EL (cell line): ENCODE measurements at regions not wholly inside any gene's neighbourhood (a gene's known extent, or its start where the extent isn't known, plus 50 kb on each side); places are given as distances from the start of the nearest gene placed in this dataset.
"Not testable (repeated sequence)": the region's sequence is repeated elsewhere in the genome, so short reads cannot be mapped to it uniquely, and the experiment has no call there.

Source experiments
- DNase-seq: peaks from one replicate; pipeline ENCODE4 v3.0.0-alpha.2; 2016

- no peak for DNase-seq
These were observed 110.2 kb upstream of the EGFLAM start for GRCh38 chr5:38148021-38148625.

GRCh38 chr5:38143384-38143783 is 115.0 kb upstream of the EGFLAM start:
- DNase-seq = no peak

GRCh38 chr5:38141665-38142064 is 116.7 kb upstream of the EGFLAM start:
- DNase-seq = no peak

- DNase-seq = no peak
These were observed 119.8 kb upstream of the EGFLAM start for GRCh38 chr5:38138574-38138973.

GRCh38 chr5:38135486-38136039 is 122.8 kb upstream of the EGFLAM start:
- no peak for DNase-seq

GRCh38 chr5:38134810-38135209 is 123.5 kb upstream of the EGFLAM start:
- no peak for DNase-seq

GRCh38 chr5:38134294-38134693 is 124.1 kb upstream of the EGFLAM start:
- not testable (repeated sequence) for DNase-seq

- DNase-seq = no peak
These were observed 126.7 kb upstream of the EGFLAM start for GRCh38 chr5:38131686-38132085.

- no peak for DNase-seq
These were observed 134.0 kb upstream of the EGFLAM start for GRCh38 chr5:38124321-38124720.

GRCh38 chr5:38121420-38121819 is 136.9 kb upstream of the EGFLAM start:
- DNase-seq = no peak

GRCh38 chr5:38119836-38120235 is 138.5 kb upstream of the EGFLAM start:
- no peak for DNase-seq

- no peak for DNase-seq
These were observed 140.4 kb upstream of the EGFLAM start for GRCh38 chr5:38117784-38118479.

- no peak for DNase-seq
These were observed 143.0 kb upstream of the EGFLAM start for GRCh38 chr5:38115318-38115827.

- no peak for DNase-seq
These were observed 144.5 kb upstream of the EGFLAM start for GRCh38 chr5:38113880-38114279.

GRCh38 chr5:38113456-38113855 is 144.9 kb upstream of the EGFLAM start:
- no peak for DNase-seq

- no peak for DNase-seq
These were observed 145.4 kb upstream of the EGFLAM start for GRCh38 chr5:38112938-38113337.

- DNase-seq = no peak
These were observed 148.2 kb upstream of the EGFLAM start for GRCh38 chr5:38110130-38110529.

- no peak for DNase-seq
These were observed 151.3 kb upstream of the EGFLAM start for GRCh38 chr5:38107096-38107495.

GRCh38 chr5:38105801-38106200 is 152.6 kb upstream of the EGFLAM start:
- no peak for DNase-seq

- no peak for DNase-seq
These were observed 153.2 kb upstream of the EGFLAM start for GRCh38 chr5:38105231-38105570.

GRCh38 chr5:38104497-38105230 is 153.7 kb upstream of the EGFLAM start:
- DNase-seq = no peak

GRCh38 chr5:38101897-38102296 is 156.5 kb upstream of the EGFLAM start:
- DNase-seq = no peak
